GM19240 (cell line): ENCODE measurements at regions not wholly inside any gene's neighbourhood (a gene's known extent, or its start where the extent isn't known, plus 50 kb on each side); places are given as distances from the start of the nearest gene placed in this dataset.

Experiments
- DNase-seq: peaks from one replicate; pipeline ENCODE4 v3.0.0; 2011; ENCODE audit warnings: low spot score; ENCODE audit not compliant: insufficient read length

DNA sequence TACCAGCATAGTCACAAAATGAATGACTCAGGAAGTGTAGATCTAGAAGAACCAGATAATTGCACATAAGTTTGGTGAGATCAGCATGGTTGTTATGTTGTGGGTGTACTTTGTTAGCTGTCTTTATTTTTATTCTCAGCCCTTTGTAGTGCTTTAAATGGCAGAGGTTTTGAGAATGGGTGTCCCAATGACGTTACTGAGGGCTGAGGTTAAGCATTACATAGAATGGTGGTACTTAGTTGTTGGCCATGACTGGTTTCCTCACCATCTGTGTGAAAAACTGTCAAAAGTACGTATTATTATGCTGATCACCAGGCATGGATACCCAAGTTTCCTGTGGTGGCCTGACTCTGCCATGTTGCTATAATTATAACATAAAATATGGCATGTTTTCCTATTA, 165.8 kb downstream of the UBE2E3 start:
- no peak for DNase-seq

DNA sequence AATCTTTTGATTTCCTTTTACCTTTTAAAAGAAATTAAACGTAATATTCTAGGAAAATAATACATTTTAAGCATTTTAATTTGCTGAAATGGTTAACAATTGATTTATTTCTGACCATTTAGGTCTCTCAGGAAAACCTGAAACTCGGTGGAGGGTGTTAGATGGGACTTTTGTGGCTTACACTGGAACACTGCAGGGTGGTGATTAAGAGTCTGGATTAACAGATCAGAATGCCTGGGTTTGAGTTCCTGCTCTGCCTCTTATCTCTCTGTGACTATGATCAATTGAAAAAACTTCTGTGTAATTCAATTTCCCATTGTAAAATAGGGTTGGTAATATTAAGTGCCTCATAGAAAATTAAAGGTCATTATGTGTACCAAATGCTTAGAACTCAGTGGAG, 168.7 kb downstream of the UBE2E3 start:
- no peak for DNase-seq

GRCh38 chr2:181152226-181152625, 171.8 kb downstream of the UBE2E3 start:
- no peak for DNase-seq

DNA sequence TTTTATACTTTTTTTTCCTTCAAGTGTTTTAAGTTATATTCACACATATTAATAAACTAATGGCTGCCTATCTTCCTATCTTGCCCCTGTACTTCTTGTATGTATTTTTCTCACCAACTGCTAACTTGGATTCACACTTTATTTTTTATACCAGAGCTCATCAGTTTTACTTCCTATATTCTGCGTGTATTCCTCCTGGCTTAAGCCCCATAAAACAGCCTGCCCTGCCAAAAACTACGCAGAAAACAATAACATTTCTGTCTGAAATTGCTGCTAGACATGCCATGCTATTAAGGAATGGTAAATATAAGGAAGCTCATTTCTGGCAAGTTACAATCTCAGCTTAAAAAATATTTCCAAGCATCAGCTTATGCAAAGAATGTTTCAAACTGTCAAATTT, 172.3 kb downstream of the UBE2E3 start:
- DNase-seq = no peak

DNA sequence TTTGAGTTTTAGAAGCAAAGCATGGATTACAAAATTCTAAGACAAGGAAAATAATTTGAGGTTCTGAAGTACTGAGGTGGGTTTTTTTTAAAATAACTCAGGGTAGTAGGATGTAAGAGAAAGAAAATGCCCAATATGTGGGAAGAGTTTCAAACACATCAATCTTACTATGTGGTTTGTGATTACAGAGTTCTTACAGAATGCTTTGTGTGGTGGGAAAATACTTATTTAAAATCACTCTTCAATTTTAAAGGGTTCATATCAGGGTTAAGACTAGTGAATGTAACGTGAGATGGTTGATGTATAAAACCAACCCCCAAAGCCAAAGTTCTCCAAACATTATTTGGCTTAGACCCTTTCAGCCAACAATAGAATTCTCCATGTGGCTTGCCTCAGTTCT, 173.5 kb downstream of the UBE2E3 start:
- DNase-seq = no peak

GRCh38 chr2:181157326-181157725, 176.9 kb downstream of the UBE2E3 start:
- no peak for DNase-seq

- no peak for DNase-seq
Observed at GRCh38 chr2:181158427-181158826, 178.0 kb downstream of the UBE2E3 start.

DNA sequence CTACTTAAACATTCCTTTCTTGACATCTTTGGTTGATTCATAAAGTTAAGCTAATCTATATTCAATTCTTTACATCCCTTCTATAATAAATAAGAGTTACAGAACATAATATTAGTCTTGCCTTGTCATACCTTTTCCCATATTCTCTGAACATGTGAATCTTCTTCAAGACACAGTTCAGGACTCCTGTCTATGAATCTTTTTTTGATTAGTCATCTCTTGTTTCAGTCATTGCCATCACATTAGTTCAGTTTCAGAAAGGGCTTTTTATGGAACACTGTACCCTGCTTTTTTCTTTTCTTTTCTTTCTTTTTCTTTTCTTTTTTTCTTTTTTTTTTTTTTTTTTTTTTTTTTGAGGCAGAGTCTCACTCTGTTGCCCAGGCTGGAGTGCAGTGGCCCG, 181.2 kb downstream of the UBE2E3 start:
- no peak for DNase-seq

DNA sequence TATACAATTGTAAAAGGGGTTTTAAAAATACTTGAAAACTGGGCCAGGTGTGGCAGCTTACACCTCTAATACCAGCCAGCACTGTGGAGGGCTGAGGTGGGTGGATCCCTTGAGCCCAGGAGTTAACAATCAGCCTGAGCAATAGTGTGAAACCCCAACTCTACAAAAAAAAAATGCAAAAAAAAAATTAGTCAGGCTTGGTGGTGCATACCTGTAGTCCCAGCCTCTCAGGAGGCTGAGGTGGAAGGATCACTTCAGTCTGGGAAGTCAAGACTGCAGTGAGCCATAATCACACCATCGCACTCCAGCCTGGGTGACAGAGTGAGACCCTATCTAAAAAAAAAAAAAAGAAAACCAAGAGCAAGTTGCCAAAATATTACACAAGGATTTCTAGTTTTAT, 182.7 kb downstream of the UBE2E3 start:
- no peak for DNase-seq

DNA sequence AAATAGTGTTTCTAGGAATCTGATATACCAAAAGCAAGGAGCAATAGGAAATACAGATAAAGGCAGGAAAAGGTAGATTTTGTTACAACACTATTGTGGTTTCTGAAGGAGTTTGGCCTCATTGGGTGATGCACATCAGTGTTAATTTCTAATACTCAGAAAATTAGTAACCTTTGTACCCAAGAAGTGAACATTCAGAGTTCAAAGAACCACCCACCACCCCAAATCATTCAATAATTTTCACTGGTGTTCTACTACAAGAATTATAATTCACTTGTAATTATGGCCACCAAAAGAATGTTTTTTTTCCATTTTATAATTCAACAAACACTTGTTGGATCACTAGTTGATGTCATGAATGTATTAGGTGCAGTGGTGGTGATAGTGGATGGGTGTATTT, 183.3 kb downstream of the UBE2E3 start:
- DNase-seq = no peak

GRCh38 chr2:181164699-181165098, 184.3 kb downstream of the UBE2E3 start:
- DNase-seq = no peak

- DNase-seq = no peak
Observed at GRCh38 chr2:181165199-181165868, 184.9 kb downstream of the UBE2E3 start.

- no peak for DNase-seq
Observed at GRCh38 chr2:181169503-181169902, 189.1 kb downstream of the UBE2E3 start.

- no peak for DNase-seq
Observed at GRCh38 chr2:181170256-181170655, 189.9 kb downstream of the UBE2E3 start.

DNA sequence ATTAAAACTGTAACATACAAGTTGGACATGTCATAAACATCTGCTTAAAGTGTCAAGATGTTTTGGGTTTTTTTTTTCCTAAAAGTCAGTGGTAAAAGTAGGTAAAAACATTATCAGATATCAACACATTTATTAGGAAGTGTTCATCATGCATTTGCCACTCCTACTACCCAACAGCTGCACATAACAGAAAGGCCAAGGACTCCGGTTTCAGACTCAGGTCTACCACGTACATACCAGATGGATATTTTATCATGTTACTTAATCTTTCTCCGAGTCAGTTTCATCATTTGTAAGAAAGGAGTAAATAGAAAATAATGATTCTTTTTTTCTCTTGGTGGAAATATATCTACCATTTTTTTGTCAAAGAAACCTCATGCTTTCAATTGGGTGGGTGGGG, 192.3 kb downstream of the UBE2E3 start:
- DNase-seq = no peak

GRCh38 chr2:181174611-181175580, 194.5 kb downstream of the UBE2E3 start:
- DNase-seq = no peak

- DNase-seq = no peak
Observed at GRCh38 chr2:181176540-181176939, 196.1 kb downstream of the UBE2E3 start.

GRCh38 chr2:181177376-181177775, 197.0 kb downstream of the UBE2E3 start:
- no peak for DNase-seq

DNA sequence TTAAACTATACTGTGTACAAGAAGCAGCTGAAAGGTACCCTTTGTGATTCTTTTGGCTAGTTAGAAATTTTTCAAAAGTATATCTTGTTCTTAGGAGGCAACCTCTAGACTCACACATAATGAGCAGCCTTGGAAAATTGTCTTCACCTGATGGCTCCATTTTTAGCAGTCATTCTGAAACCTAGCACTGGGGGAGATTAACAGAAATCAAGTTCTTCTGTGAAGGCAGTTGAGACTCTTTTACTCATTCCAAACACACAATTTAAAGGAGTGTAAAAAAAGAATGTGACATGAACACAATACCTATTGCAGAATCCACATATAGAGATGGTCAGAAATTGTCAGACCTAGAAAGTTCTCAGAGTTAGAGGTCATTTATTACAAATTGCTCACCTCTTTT, 197.7 kb downstream of the UBE2E3 start:
- DNase-seq = no peak

DNA sequence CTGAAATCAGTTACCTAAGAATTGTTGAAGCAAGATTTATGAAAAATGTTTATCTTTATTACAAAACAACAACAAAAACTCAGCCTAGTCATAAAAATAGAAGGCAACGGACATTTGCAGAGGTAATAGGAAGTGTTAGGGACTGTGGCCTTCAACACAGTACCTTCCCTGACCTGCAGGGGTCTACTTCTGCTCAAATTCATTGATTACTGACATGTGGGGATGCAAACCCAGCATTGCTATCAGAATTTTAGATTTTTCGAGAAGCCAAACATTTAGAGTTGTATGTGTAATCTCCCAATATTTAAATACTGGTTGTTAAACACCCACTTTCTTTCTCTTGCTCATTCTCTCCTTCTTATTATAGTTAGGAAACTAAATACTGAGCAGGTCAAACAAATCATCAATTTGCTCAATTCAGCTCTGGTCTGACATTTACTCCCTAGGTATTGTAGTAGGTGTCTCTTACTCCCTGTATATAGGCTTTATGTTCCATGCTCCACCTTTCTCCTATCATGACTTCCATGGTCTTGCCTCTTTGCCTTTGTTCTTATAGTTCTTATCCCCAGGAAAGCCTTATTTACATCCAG, 198.5 kb downstream of the UBE2E3 start:
- DNase-seq = no peak

- no peak for DNase-seq
Observed at GRCh38 chr2:181183878-181184542, 203.6 kb downstream of the UBE2E3 start.

GRCh38 chr2:181185421-181185820, 205.0 kb downstream of the UBE2E3 start:
- no peak for DNase-seq
